HUDEP-2 (cell line): ENCODE measurements at regions not wholly inside any gene's neighbourhood (a gene's known extent, or its start where the extent isn't known, plus 50 kb on each side); places are given as distances from the start of the nearest gene placed in this dataset.

ENCODE experiments used
- DNase-seq, 76 experiments: peaks; one replicate each; lab custom pipeline; 2025; ENCODE audit not compliant: unreplicated experiment in 76 of 76; lab: John Stamatoyannopoulos, UW

- peak in 2 of 76 experiments; percentile 1 to 7 for DNase-seq
Measured at GRCh38 chr1:4494558-4494957, 159.9 kb upstream of the AJAP1 start.

DNA sequence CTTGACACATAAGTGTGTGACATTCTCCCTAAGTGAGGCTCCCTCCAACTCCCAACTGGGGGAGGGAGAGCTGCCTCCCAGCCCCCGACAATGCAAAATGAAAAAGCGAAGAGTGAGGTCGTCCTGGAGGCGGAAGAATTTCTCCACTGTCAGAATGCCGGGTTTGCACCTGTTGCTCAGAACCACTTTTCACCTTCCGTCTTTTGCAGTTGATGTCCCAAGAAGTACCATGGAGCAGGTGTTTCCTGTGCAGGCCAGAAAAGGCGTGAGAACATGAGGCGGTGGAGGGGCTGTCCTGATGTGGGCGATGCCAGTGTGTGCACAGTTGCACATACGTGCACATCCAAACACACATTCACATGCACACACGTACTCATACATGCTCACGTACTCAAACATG lies 158.6 kb upstream of the AJAP1 start:
- DNase-seq: no peak

DNA sequence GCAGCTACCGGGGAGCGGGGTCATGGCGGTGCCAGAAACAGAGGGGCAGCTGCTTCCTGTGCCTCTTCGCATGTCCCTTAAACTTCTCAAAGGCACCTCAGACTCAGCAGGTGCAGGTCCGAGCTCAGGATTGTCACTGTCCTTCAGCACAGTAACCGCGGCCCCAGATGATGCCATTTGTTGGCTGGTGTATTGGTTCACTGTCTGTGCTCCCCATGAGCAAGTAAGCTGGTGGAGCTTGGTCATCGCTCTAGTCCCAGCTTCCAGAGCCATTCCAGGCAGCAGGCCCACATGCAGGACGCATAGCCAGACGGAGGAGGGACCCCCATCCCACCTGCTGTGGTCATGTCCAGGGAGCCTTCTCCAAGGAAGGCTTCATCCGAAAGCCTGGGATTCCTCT lies 154.0 kb upstream of the AJAP1 start:
- DNase-seq: no peak

GRCh38 chr1:4506591-4506990 lies 147.8 kb upstream of the AJAP1 start:
- DNase-seq: no peak

DNA sequence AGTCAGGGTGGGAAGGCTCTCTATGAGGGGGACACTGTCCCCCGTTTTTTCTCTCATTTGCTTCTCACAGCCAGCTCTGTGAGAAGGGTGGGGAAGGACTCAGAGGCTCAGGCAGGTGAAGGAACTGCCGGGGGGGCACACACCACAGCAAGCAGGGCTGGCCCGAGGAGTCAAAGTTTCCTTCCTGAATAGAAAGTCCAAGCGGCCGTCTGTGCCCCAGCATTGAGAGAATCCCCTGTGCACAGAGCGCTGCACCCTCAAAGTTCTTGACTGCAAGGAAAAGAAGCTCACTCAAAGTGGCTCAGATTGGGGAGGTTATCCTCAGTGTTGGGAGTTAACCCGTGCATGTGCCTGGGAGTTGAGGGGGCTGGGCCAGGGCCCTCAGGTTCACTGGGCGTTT lies 145.2 kb upstream of the AJAP1 start:
- DNase-seq: no peak

GRCh38 chr1:4510276-4510691 lies 144.1 kb upstream of the AJAP1 start:
- no peak for DNase-seq

GRCh38 chr1:4511374-4511773 lies 143.0 kb upstream of the AJAP1 start:
- DNase-seq: no peak

DNA sequence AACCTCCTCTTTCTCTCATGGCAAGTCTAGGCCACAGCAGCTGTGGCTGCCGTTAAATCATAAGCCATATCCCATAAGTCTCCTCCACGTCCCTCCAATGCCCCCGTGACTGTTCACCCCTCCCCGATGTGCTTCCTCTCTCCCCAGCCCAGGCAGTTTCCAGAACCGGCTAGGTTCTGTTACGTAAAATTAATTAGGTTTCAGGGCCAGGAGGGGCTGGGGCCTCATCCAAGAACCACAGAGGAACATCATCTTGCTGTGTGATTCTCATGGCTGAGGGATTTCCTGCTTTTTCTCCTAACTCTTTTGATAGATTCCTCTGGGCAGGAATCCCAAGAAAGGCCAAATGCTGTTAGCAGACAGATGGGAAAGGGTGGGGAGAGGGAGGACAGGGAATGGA lies 141.8 kb upstream of the AJAP1 start:
- DNase-seq: no peak

GRCh38 chr1:4513685-4514084 lies 140.7 kb upstream of the AJAP1 start:
- no peak for DNase-seq

GRCh38 chr1:4515727-4516289 lies 138.6 kb upstream of the AJAP1 start:
- no peak for DNase-seq

GRCh38 chr1:4516596-4516995 lies 137.8 kb upstream of the AJAP1 start:
- DNase-seq: no peak

DNA sequence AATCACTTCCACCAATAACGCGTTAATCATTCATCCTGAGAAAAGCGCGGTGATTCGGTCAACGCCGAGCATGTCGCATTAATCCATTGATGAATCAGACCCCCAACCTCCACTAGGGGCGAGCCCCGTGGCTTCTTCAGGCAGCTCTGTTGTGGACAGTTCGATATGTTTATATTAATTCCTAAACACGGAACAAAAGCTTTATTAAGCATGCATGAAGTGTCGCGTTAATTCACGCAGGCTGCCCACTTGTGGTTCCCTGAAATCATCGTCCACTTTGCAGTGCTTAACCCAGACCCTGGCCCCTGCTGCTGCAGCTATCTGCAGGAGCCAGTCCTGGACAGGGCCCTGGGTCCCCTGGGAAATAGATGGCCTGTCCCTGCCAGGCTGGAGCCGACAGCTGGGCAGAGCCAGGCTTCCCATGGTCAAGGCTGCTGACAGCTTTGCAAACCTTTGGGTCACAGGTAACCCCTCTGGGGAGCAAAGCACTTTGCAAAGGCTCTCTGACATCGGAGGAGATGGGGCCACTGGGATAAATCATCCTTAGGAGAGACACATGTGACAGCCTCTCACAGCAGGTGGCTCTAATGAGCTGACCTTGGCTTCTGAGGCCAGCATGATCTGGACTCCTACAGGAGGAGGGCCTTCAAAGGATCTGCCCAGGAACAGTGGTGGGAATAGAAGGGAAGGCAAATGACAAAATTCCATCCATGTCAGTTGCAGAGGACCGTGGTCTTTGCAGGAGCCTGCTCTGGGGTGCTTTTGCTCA lies 137.0 kb upstream of the AJAP1 start:
- no peak for DNase-seq

DNA sequence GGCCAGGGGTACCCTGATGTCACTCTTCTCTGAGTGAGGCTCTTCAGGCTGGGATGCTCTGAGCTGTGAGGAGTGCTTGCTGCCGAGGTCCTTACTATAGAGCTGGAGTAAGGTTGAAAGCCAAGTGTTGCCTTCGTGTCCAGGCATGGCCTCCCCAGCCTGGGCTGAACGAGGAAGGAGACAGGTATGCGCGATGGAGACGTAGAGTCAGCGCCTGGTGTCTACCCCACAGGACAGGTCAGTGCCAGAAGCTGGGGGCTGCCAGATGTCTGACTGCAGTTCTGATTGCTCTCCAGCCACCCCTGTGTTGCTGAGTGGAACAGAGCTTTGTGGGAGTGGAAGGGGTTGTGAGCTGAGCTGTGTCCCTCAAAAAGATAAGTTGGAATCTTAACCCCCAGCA lies 135.8 kb upstream of the AJAP1 start:
- DNase-seq: no peak

DNA sequence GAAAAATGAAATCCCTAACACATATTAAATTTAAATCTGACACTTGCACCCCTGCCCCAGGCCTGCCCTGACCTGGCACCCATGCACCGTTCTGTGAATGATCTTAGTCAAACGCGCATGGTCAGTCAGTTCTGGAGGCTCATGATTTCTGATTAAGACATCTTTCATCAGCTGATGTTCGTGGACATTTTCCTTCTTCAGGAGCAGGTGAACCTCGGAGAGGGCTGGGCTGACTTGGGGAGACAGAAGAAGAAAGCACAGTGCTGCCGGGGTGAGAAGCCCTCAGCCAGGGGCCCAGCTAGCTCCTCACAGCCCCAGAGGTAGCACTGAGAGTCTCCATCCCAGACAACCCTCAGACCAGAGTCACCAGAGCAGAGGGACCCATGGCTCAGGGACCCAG lies 134.5 kb upstream of the AJAP1 start:
- no peak for DNase-seq

- DNase-seq: no peak
Measured at GRCh38 chr1:4523551-4523950, 130.9 kb upstream of the AJAP1 start.

DNA sequence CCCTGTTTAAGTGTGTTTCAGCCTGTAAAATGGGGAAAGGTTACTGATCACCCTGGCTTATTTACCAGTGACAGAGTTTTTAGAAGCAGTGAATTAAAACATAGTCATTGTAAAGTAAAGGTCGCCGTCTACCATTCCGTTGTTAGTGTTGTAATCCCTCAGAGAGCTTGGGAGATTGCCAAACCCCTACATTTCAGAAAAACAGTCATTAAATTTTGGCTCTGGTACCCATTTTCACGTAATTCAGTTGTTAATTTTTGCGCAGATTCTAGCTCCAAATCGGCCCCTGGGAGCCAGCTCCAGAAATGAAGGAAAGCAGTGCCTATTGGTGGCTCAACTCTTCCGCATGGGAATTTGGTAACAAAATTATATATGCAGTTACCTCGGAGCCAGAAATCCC lies 127.7 kb upstream of the AJAP1 start:
- DNase-seq: no peak

GRCh38 chr1:4527819-4528218 lies 126.6 kb upstream of the AJAP1 start:
- DNase-seq: no peak

GRCh38 chr1:4528590-4528989 lies 125.8 kb upstream of the AJAP1 start:
- DNase-seq: no peak

DNA sequence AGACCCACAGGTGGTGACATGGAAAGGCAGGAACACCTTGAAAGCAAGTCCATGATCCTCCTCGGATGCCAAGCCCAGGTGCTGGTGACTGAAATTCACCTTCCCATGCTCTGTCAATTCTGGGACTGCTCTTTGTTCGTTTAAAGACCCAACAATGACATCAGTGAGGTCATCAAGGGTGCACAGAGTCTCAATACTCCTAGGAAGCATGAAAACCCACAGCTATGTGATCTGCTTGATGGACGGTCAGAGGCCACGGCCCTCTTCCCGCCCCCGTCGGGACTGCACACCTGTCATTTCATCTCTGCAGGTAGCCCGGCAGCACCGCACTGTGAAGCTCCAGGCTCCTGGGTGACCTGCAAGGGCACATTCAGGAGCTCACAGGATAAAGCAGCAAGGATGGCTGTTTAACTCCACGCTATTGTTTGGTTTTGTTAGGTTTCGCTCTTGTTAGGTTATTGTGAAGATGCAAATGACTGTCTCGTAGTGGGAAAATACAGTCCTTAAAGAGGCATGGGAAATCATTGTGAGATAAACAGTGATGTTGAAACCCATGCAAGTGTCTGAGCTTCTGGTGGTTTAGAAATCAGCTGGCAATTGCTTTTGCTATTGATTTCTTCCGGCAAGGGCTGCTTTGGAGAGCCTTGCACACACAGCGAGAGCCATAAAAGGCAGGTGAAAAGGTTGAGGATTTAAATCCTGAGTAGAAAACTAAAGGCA lies 124.8 kb upstream of the AJAP1 start:
- no peak for DNase-seq

- DNase-seq: no peak
Measured at GRCh38 chr1:4530166-4530785, 124.1 kb upstream of the AJAP1 start.

DNA sequence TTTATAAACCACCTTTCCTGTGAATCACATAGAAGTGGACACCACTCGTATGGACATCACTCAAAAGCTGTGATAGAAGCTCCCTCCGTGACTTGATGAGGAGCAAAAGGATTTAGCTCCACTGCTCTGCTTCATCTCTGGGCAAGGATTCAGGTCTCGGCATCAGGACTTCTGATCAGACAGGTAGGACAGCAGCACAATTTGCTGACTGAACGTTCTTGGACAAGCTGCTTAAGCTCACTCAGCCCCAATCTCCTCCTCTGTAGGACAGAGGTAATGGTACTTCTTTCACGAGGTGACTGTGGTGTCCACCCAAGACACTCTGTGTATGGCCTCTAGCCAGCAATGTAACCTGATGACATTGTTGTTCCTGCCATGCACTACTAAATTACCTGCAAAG lies 122.6 kb upstream of the AJAP1 start:
- no peak for DNase-seq

GRCh38 chr1:4532656-4533055 lies 121.8 kb upstream of the AJAP1 start:
- DNase-seq: no peak
